Karpas-422 (cell line): ENCODE measurements at regions not wholly inside any gene's neighbourhood (a gene's known extent, or its start where the extent isn't known, plus 50 kb on each side); places are given as distances from the start of the nearest gene placed in this dataset.

Source experiments
- DNase-seq: peaks from one replicate; pipeline ENCODE4 v3.0.0-alpha.2; 2015
- H2AFZ ChIP-seq: fragments of 200-600 bp; sonication (generic); 2 replicates; pipeline ENCODE4 v1.6.1; 2014; ENCODE audit warnings: antibody characterized with exemption, low read length, mixed read lengths
- H3K27ac ChIP-seq: fragments of 200-600 bp; sonication (generic); 2 replicates; pipeline ENCODE4 v1.5.1; 2014; ENCODE audit warnings: mild to moderate bottlenecking, low read length, moderate library complexity
- H3K27me3 ChIP-seq: fragments of 200-600 bp; sonication (generic); 2 replicates; pipeline ENCODE4 v1.6.1; 2014; ENCODE audit warnings: low read length, mixed read lengths
- H3K36me3 ChIP-seq: fragments of 200-600 bp; sonication (generic); 2 replicates; pipeline ENCODE4 v1.6.1; 2014; ENCODE audit warnings: low read length, mixed read lengths; ENCODE audit not compliant: insufficient read depth
- H3K4me1 ChIP-seq: fragments of 200-600 bp; sonication (generic); 2 replicates; pipeline ENCODE4 v1.6.1; 2014; ENCODE audit warnings: mild to moderate bottlenecking, low read length, mixed read lengths
- H3K4me2 ChIP-seq: fragments of 200-600 bp; sonication (generic); 2 replicates; pipeline ENCODE4 v1.6.1; 2014; ENCODE audit warnings: low read length, low read depth, mild to moderate bottlenecking; ENCODE audit not compliant: poor library complexity, severe bottlenecking
- H3K4me3 ChIP-seq: fragments of 200-600 bp; sonication (generic); 2 replicates; pipeline ENCODE4 v1.5.1; 2014; ENCODE audit warnings: mild to moderate bottlenecking, antibody characterized with exemption, low read length, mixed read lengths
- H3K79me2 ChIP-seq: fragments of 200-600 bp; sonication (generic); 2 replicates; pipeline ENCODE4 v1.6.1; 2014; ENCODE audit warnings: mild to moderate bottlenecking, low read length, mixed read lengths
- H3K9ac ChIP-seq: fragments of 200-600 bp; sonication (generic); 2 replicates; pipeline ENCODE4 v1.6.0; 2014; ENCODE audit warnings: low read length
- H3K9me2 ChIP-seq: fragments of 200-600 bp; sonication (generic), shearing (Covaris generic); replicated peaks from 2 replicates; pipeline ENCODE4 v1.6.0; 2014; ENCODE audit warnings: mild to moderate bottlenecking, low read length, moderate library complexity; ENCODE audit not compliant: insufficient read depth
- H3K9me3 ChIP-seq: fragments of 300-700, 200-600 bp; sonication (generic); 2 replicates; pipeline ENCODE4 v1.6.1; 2014; ENCODE audit warnings: low read length, mixed read lengths
- H4K20me1 ChIP-seq: fragments of 200-600 bp; sonication (generic); 2 replicates; pipeline ENCODE4 v1.6.1; 2014; ENCODE audit warnings: mild to moderate bottlenecking, antibody characterized with exemption, low read length, low read depth; ENCODE audit not compliant: insufficient read depth

GRCh38 chr3:182673336-182673735 lies 120.0 kb upstream of the ATP11B start:
- no peak overlapping the region for H3K27ac ChIP-seq
- no peak overlapping the region; the same call in 1 of the 2 replicates for H2AFZ ChIP-seq
- no peak overlapping the region for H3K4me3 ChIP-seq
- no peaks in the 10 kb centered on the region for H4K20me1 ChIP-seq
- H3K4me1 ChIP-seq = no peaks in the 10 kb centered on the region
- no peaks in the 10 kb centered on the region for H3K9me2 ChIP-seq
- H3K9me3 ChIP-seq = no peaks in the 10 kb centered on the region
- H3K79me2 ChIP-seq = no peaks in the 10 kb centered on the region
- no peaks in the 10 kb centered on the region for H3K27me3 ChIP-seq
- H3K9ac ChIP-seq = no peak overlapping the region
- H3K4me2 ChIP-seq = no peak overlapping the region
- no peaks in the 10 kb centered on the region for H3K36me3 ChIP-seq
- DNase-seq = no peak

- Histone ChIP-seq H3K9me3 (no peaks in the 10 kb centered on the region), H3K4me3 (peak overlapping the region; percentile 72), H3K27me3 (no peaks in the 10 kb centered on the region), H3K4me1 (peaks cover 20% of the 10 kb centered on the region), H3K27ac (no peak overlapping the region), H3K36me3 (no peaks in the 10 kb centered on the region), H4K20me1 (no peaks in the 10 kb centered on the region), H2AFZ (peak overlapping the region; percentile 99), H3K4me2 (peak overlapping the region; percentile 94), H3K9me2 (no peaks in the 10 kb centered on the region), H3K79me2 (no peaks in the 10 kb centered on the region), H3K9ac (peak overlapping the region; percentile 56)
- peak; percentile 69 for DNase-seq
Measured at GRCh38 chr3:182682263-182683241, 110.8 kb upstream of the ATP11B start.

- H3K27me3 ChIP-seq = no peaks in the 10 kb centered on the region
- peak overlapping the region; percentile 94 for H3K4me2 ChIP-seq
- no peak overlapping the region for H3K4me3 ChIP-seq
- no peak overlapping the region for H3K9ac ChIP-seq
- H4K20me1 ChIP-seq = no peaks in the 10 kb centered on the region
- peaks cover 20% of the 10 kb centered on the region for H3K4me1 ChIP-seq
- H3K79me2 ChIP-seq = no peaks in the 10 kb centered on the region
- H2AFZ ChIP-seq = peak overlapping the region; percentile 99; the same call in 1 of the 2 replicates
- no peaks in the 10 kb centered on the region for H3K36me3 ChIP-seq
- no peaks in the 10 kb centered on the region for H3K9me3 ChIP-seq
- H3K9me2 ChIP-seq = no peaks in the 10 kb centered on the region
- DNase-seq = peak; percentile 86
- no peak overlapping the region for H3K27ac ChIP-seq
Measured at GRCh38 chr3:182683453-182683852, 109.9 kb upstream of the ATP11B start.

GRCh38 chr3:182683858-182684257 lies 109.4 kb upstream of the ATP11B start:
- Histone ChIP-seq H2AFZ (no peak overlapping the region), H3K79me2 (no peaks in the 10 kb centered on the region), H3K36me3 (no peaks in the 10 kb centered on the region), H3K9ac (no peak overlapping the region), H3K27ac (no peak overlapping the region), H3K9me3 (no peaks in the 10 kb centered on the region), H3K4me2 (peak overlapping the region; percentile 94), H3K27me3 (no peaks in the 10 kb centered on the region), H3K9me2 (no peaks in the 10 kb centered on the region), H4K20me1 (no peaks in the 10 kb centered on the region), H3K4me1 (peaks cover 20% of the 10 kb centered on the region), H3K4me3 (no peak overlapping the region)
- no peak for DNase-seq

GRCh38 chr3:182686033-182686886 lies 107.0 kb upstream of the ATP11B start:
- no peaks in the 10 kb centered on the region for H4K20me1 ChIP-seq
- H3K27ac ChIP-seq = no peak overlapping the region
- H3K4me2 ChIP-seq = no peak overlapping the region
- no peaks in the 10 kb centered on the region for H3K79me2 ChIP-seq
- H3K4me1 ChIP-seq = peaks cover 20% of the 10 kb centered on the region
- H3K36me3 ChIP-seq = no peaks in the 10 kb centered on the region
- H3K27me3 ChIP-seq = no peaks in the 10 kb centered on the region
- H3K9ac ChIP-seq = no peak overlapping the region
- no peak for DNase-seq
- no peak overlapping the region for H2AFZ ChIP-seq
- H3K9me2 ChIP-seq = no peaks in the 10 kb centered on the region
- H3K4me3 ChIP-seq = no peak overlapping the region
- no peaks in the 10 kb centered on the region for H3K9me3 ChIP-seq

- Histone ChIP-seq H3K27me3 (no peaks in the 10 kb centered on the region), H3K9me2 (no peaks in the 10 kb centered on the region), H2AFZ (no peak overlapping the region), H3K4me2 (no peak overlapping the region), H3K4me1 (no peaks in the 10 kb centered on the region), H3K9ac (no peak overlapping the region), H4K20me1 (no peaks in the 10 kb centered on the region), H3K4me3 (no peak overlapping the region), H3K36me3 (no peaks in the 10 kb centered on the region), H3K79me2 (no peaks in the 10 kb centered on the region), H3K27ac (no peak overlapping the region), H3K9me3 (no peaks in the 10 kb centered on the region)
- DNase-seq = no peak
Measured at GRCh38 chr3:182690172-182690571, 103.1 kb upstream of the ATP11B start.

- no peak overlapping the region for H3K4me3 ChIP-seq
- H3K36me3 ChIP-seq = no peaks in the 10 kb centered on the region
- no peaks in the 10 kb centered on the region for H3K27me3 ChIP-seq
- no peak overlapping the region for H3K4me2 ChIP-seq
- no peak overlapping the region for H2AFZ ChIP-seq
- H3K9ac ChIP-seq = no peak overlapping the region
- no peaks in the 10 kb centered on the region for H3K9me3 ChIP-seq
- no peaks in the 10 kb centered on the region for H4K20me1 ChIP-seq
- no peaks in the 10 kb centered on the region for H3K79me2 ChIP-seq
- DNase-seq = no peak
- H3K27ac ChIP-seq = no peak overlapping the region
- no peaks in the 10 kb centered on the region for H3K4me1 ChIP-seq
- no peaks in the 10 kb centered on the region for H3K9me2 ChIP-seq
Measured at GRCh38 chr3:182692021-182692420, 101.3 kb upstream of the ATP11B start.

GRCh38 chr3:182692695-182693094 lies 100.6 kb upstream of the ATP11B start:
- Histone ChIP-seq H3K79me2 (no peaks in the 10 kb centered on the region), H3K4me2 (no peak overlapping the region), H3K27ac (no peak overlapping the region), H3K9me2 (no peaks in the 10 kb centered on the region), H3K36me3 (no peaks in the 10 kb centered on the region), H2AFZ (no peak overlapping the region), H3K27me3 (no peaks in the 10 kb centered on the region), H4K20me1 (no peaks in the 10 kb centered on the region), H3K4me3 (no peak overlapping the region), H3K9me3 (no peaks in the 10 kb centered on the region), H3K9ac (no peak overlapping the region), H3K4me1 (no peaks in the 10 kb centered on the region)
- no peak for DNase-seq
